ENCODE measurements at regions not wholly inside any gene's neighbourhood (a gene's known extent, or its start where the extent isn't known, plus 50 kb on each side); places are given as distances from the start of the nearest gene placed in this dataset.

- DNase-seq (ENCODE audit: low read depth, low spot score) = no peak
- Mint-ChIP-seq H3K36me3 (ENCODE audit: low read depth) (no peaks in the 10 kb centered on the region), H3K4me1 (peaks cover 15% of the 10 kb centered on the region), H3K4me3 (no peak overlapping the region), H3K9me3 (no peaks in the 10 kb centered on the region), H3K27me3 (ENCODE audit: low read depth) (no peaks in the 10 kb centered on the region), H3K27ac (ENCODE audit: unreplicated experiment) (no peak overlapping the region)
- no peak for TF ChIP-seq CTCF (conservative IDR thresholded peaks at IDR 0.05)
Observed at GRCh38 chr2:19111354-19111753, 247.1 kb downstream of the OSR1 start.

GRCh38 chr2:19109518-19109917 is 248.9 kb downstream of the OSR1 start:
- Mint-ChIP-seq H3K27ac (ENCODE audit: unreplicated experiment) (no peak overlapping the region), H3K4me1 (peaks cover 15% of the 10 kb centered on the region), H3K36me3 (ENCODE audit: low read depth) (no peaks in the 10 kb centered on the region), H3K4me3 (no peak overlapping the region), H3K27me3 (ENCODE audit: low read depth) (no peaks in the 10 kb centered on the region), H3K9me3 (no peaks in the 10 kb centered on the region)
- TF ChIP-seq CTCF (conservative IDR thresholded peaks at IDR 0.05) = no peak
- no peak for DNase-seq (ENCODE audit: low read depth, low spot score)

GRCh38 chr2:19106376-19106775 is 252.0 kb downstream of the OSR1 start:
- Mint-ChIP-seq H3K27me3 (ENCODE audit: low read depth) (no peaks in the 10 kb centered on the region), H3K9me3 (no peaks in the 10 kb centered on the region), H3K36me3 (ENCODE audit: low read depth) (no peaks in the 10 kb centered on the region), H3K4me1 (peaks cover 15% of the 10 kb centered on the region), H3K27ac (ENCODE audit: unreplicated experiment) (no peak overlapping the region), H3K4me3 (no peak overlapping the region)
- TF ChIP-seq CTCF (conservative IDR thresholded peaks at IDR 0.05) = no peak
- no peak for DNase-seq (ENCODE audit: low read depth, low spot score)

GRCh38 chr2:19104503-19104902 is 253.9 kb downstream of the OSR1 start:
- H3K4me1 Mint-ChIP-seq = peaks cover 9% of the 10 kb centered on the region

GRCh38 chr2:19102696-19103423 is 255.6 kb downstream of the OSR1 start:
- Mint-ChIP-seq H3K27ac (ENCODE audit: unreplicated experiment) (no peak overlapping the region), H3K4me1 (no peaks in the 10 kb centered on the region), H3K9me3 (no peaks in the 10 kb centered on the region), H3K36me3 (ENCODE audit: low read depth) (no peaks in the 10 kb centered on the region), H3K4me3 (no peak overlapping the region), H3K27me3 (ENCODE audit: low read depth) (no peaks in the 10 kb centered on the region)
- DNase-seq (ENCODE audit: low read depth, low spot score) = no peak
- TF ChIP-seq CTCF (conservative IDR thresholded peaks at IDR 0.05) = no peak

More at GRCh38 chr2:19104503-19104902, 253.9 kb downstream of the OSR1 start:
- Mint-ChIP-seq H3K4me3 (no peak overlapping the region), H3K27me3 (ENCODE audit: low read depth) (no peaks in the 10 kb centered on the region), H3K27ac (ENCODE audit: unreplicated experiment) (no peak overlapping the region), H3K9me3 (no peaks in the 10 kb centered on the region), H3K36me3 (ENCODE audit: low read depth) (no peaks in the 10 kb centered on the region)
- no peak for DNase-seq (ENCODE audit: low read depth, low spot score)
- TF ChIP-seq CTCF (conservative IDR thresholded peaks at IDR 0.05) = no peak

Data from neural crest cell (in vitro differentiated cells).